COR-L47 (cell line): ENCODE measurements at regions not wholly inside any gene's neighbourhood (a gene's known extent, or its start where the extent isn't known, plus 50 kb on each side); places are given as distances from the start of the nearest gene placed in this dataset.

ENCODE experiments used
- DNase-seq: peaks from one replicate; lab custom pipeline; 2025; lab: John Stamatoyannopoulos, UW

DNA sequence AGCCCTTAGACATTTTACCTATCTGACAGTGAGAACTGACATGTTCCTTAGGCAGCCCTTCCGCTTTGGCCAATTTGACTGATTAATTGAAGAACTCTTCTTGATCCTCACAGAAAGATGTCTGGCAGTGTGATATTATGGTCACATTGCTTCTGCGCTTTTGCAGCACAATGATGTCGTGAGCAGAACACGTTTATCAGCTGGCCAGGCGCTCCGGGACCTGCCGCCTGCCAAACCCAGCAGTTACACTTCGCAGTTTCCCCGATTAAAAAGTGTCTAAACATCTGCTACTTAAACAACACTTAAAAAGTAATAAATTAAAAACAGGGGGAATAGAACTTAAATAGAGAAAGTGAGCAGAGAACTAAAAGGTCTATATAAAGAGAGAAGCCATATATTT is 103.5 kb upstream of the ETS2 start:
- no peak for DNase-seq

DNA sequence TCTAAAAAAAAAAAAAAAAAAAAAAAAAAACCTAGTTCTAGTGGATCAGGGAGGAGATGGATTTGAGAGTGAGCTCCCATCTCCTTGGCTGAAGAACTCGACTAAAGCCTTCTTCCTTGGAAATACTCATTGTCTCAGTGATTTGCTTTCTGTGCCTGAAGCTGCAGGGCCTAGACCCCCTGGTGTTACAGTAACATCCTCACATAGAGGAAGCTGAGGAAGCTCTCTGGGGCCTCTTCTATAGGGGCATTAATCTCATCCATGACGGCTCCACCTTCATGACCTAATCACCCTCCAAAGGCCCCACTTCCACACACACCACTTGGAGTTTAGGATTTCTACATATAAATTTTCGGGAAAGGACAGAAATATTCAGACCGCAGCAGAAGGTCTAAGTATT is 95.9 kb upstream of the ETS2 start:
- no peak for DNase-seq

DNA sequence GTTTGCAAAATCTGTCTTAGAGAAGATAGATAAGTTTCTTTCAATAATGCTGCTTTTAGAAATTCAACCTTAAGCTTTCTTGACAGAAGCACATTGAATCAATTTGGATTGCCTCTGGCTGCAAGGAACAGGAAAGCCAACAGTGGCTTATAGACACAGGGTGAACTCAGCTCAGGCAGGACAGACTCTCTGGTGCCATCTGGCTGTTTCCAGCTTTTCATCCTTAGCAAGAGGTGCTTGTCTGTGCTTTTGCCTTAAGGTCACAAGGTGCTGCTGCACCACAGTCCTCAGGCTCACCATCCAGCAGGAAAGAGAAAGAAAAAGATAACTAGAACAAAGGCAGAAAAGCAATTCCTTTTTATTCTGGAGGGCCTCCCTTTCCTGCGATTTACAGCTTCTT is 93.7 kb upstream of the ETS2 start:
- DNase-seq: peak; percentile 37

DNA sequence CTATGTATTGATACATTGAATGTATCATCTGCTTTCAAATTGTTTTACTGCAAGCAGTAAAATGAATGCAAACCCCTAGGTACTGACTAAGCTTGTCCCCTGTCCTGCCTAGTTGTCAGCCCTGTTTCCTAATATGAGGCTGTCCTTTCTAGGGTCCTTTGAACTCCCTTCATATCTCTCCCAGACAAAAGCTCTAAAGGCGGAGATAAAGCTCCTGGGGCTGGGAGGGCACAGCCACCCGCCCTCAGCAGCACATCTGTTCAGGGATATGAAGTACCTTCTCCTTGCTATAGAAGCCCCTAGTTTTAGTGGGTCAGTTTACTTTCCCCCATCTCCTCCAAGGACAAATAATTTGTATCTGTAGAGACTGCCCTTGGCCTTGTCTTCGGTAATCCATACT is 93.1 kb upstream of the ETS2 start:
- no peak for DNase-seq

DNA sequence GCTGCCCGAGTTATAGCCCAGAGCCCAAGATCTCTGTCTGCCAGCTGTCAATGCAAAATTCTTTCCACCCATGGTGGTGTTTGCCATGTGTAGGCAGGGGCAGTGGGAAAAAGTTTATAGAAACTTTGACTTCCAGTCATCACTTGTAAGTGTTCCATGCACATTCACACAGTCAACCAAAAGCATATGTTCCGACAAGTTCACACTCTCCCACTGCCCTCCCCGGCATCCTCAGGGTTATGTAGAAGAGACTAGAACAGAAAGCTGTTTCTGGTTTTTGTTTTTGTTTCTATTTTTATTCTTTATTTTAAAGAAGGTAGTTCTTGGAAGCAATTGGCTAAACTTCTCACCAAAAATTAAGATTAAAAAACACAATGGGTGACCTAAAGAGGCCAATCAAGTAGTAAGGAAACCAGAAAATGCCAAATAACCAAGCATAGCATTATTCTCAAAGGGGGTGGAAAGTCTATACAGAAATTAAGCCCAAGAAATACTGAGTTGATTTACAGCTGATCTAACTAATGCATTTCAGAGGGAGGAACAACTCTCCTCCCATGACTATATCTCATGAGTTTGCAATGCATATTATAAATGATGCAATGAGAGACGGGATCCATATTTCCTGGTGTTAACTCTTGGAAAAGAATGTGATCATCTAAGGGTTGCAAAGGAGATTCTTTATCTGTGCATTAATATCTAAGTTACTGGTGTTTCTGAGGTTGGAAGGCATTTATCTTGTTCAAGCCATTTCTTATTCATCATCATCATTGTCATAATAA is 91.5 kb upstream of the ETS2 start:
- DNase-seq: no peak

DNA sequence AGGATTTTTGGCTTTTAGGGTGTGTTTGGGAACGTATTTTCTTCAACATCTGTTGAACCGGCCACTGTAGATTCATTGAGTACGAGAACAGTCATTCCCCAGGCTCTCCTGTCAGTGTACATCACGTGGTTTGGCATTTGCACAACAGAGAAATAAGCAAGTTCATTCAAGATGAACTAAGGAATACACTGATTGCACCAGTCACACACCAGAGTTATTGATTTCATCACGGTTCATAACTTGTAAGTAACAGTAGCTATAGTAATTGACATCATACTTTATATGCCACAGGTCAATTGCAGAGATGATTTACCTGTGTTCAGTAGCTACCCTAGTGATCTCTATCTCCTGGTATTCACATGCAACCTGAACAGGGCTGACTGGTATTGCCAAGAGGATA is 90.7 kb upstream of the ETS2 start:
- no peak for DNase-seq

DNA sequence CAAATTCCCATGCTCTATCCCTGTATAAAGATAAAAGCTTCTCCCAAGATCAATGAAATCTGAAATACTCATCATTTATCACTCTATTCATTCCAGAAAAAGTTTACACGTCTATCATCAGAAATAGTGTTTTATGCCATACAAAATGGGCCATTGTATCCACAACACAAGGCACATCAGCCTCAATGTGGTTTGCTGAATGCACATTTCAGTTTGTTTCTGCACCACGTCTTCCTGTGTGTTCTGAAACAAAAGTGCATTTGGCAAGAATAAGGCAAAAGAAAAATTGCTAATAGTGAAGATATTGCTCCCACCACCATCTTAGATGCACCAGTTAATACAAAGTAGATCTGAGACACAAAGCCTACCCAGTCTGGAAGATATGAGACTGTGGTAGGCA is 89.6 kb upstream of the ETS2 start:
- DNase-seq: no peak

DNA sequence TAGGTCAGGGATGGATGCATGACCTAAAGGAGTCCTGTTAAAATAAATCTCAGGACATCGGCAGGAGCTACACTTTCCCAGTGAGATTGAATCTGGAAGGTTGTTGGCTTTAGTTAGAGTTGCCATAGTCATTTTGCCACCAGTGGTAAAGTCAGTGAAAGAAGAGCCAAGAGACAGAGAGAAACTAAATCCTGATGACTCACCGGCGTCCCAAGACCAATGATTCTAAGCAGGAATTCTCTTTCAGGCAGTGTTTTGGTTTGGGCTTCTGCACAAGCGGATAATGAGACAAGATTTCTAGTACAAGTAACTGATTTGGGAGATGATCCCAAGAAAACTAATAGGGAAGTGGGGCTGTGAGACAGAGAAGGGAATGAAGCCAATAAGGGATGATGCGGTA is 88.8 kb upstream of the ETS2 start:
- no peak for DNase-seq

DNA sequence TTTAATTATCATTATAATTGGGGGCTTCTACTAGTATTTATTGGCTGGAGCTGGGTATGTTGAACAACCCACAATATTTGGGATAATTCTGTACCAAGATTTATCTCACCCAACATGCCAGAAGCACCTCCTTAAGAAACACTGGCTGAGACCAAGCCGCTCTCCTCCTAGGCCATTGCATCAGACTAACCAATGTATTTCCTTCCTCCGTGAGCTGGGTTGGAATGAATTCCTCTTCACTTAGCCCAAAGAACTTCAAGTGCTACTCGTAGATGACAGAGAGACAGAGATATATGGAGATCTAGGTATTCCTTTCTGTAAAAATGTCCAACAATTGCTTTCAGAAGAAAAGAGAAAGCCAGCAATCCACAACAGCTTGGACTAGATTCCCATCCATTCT is 87.2 kb upstream of the ETS2 start:
- DNase-seq: no peak

DNA sequence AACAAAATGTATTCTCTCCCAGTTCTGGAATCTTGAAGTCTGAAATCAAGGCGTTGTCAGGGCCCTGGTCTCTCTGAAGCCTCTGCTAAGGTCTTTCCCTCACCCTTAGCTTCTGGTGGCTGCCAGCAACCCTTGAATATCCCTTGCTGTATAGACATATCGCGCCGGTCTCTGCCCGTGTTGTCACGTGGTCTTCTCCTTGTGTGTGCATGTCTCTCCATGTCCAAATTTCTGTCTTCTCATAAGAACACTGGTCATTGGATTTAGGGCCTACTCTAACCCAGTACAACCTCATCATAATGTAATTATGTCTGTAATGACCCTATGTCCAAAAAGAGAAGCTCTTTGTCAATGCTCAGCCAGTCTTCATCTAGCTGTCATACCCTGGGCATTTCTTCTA is 85.7 kb upstream of the ETS2 start:
- DNase-seq: no peak

DNA sequence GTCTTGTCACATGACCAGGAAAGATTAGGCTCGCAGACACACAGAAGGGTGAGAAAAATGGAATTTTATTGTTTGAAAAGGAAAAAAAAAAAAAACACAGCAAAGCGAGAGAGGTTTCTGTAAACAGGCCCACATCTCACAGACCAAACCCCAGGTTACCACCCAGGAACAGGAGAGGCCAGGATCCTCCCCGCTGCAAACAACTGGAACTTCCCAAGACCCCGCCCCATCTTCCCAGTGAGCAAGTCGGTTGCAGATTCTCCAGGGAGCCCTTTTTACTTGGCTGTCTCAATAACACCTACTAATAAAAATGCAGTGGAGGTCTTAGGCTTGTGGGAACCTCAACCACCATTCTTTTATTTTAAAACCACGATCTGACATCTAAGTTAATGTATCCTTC is 84.7 kb upstream of the ETS2 start:
- no peak for DNase-seq

DNA sequence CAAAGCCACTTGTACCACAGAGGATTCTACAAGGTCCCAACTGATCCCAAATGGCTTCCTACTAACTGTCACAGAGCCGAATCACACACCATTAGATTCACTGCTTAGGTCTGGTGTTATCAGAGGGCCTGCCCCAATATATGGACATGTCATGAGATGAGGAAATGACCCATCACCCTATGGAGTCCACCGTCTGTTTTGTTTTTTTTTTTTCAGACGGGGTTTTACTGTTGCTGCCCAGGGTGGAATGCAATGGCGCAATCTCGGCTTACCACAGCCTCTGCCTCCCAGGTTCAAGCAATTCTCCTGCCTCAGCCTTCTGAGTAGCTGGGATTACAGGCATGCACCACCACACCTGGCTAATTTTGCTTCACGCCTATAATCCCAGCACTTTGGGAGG is 83.8 kb upstream of the ETS2 start:
- DNase-seq: no peak

DNA sequence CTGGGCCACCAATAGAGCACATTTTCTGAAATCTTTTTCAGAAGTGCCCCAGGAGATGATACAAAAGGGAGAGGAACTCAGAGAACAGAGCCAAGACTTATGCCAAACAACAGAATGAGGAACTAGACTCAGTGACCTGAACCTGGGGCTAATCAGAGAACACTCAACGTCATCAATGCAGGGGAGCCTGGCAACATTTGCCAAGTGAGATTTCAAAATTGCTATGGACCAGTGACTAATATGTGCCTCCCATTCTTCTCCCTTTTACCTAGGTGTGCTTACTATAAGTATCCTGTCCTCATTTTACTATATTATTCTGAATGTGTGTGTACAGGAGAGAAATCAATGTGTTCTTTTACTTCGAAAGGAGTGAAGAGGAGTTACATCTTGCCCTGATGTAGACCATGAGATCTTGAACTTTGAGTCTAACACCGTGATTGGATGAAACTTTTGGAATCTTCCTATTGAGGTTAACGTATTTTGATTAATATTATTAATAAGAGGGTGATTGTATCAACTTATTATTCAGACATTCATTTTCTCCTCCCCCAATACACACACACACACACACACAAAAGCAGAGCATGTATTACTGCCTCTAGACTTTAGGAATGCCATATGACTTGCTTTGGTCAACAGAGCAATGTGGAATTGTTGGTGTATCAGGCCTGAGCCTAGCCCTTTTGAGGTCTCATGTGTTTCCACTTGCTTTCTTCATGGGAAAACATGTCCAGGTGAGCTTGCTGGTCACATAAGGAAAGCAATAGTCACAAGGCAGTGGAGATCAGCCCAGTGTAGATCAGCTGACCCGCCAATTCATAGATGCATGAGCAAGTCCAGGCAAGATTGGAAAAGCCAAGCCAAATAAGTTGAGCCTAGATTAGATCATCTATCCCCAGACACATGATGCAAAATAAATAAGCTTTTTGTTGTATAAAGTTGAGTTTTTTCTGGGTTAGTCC is 80.3 kb upstream of the ETS2 start:
- DNase-seq: no peak

DNA sequence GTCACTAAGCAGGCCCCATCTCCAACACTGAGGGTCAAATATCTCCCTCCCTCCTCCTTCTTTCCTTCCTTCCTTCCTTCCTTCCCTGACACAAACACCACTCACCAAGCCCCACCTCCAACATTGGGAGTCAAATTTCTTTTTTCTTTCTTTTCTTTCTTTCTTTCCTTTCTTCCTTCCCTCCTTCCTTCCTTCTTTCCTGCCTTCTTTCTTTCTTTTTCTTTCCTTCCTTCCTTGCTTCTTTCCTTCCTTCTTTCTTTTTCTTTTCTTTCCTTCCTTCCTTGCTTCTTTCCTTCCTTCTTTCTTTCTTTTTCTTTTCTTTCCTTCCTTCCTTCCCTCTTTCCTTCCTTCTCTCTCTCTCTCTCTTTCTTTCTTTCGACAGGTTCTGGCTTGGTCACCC is 79.2 kb upstream of the ETS2 start:
- DNase-seq: no peak

DNA sequence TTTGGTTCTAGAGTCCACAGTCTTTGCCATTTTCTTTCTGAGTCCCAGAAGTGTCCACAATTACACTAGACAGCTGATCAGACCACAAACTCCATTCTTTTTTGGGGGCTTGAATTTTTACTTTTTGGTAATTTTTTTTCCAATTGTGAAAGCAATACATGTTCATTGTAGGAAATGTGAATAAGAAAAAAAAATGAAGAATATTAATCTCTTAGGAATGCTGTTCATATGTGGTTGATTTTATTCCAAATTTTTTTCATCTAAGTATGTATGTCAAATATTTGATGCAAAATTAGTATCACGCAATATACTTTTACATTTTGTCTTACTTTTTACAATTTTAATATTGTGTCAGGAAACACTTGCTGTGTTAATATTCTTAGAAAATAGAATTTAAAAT is 76.4 kb upstream of the ETS2 start:
- DNase-seq: no peak

DNA sequence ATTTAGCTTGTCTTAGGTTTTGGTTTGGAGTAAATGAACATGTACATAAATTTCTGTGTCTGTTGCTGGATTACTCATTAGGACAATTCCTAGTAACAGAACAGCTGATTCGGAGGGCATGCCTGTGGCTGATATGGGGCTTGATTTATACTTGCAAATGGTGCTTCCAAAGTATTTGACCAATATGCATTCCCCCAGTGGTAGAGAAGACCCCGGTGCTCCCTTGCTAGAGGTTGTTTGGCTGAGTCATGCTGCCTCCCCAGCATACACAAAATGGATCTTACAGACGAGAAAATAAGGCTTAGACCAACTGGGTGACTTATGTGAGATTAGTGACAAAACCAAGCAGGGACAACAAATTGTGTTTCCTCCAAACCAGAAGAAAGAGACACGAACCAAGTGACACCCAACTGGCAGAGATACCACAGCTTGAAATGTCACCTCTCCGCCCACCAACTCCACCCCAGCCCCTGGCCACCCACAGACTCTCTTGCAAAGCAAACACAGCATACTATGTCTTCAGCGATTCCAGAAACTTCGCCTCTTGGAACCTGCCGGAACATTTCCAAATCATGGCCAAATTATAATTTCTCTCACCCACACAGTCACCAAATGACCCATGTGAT is 75.9 kb upstream of the ETS2 start:
- no peak for DNase-seq

DNA sequence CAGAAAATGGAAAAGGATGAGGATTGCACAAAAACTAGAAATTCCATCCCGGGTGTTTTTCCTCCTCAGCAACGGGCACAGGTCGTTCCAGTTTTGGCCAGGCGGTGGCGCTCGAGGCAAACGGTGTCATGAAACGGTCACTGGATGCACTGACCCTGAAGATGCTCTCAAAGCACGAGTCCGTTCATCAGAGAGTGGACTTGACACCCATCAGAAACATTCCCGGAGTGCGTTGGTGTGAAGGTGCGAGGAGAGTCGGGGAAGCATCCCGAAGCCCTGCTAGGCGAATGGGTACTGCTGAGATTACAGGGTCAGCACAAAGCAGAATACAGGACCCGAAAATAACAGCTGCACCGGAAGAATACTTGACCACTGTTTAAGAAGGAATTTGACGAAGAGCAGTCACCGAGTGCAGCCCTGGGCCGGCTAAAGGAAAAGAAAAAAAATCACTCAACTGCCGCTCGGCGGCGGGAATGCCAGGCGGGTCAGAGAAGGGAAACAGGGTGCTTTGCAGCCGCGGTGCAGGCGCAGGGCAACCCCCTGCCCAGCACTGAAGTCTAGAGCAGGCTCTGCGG is 71.7 kb upstream of the ETS2 start:
- DNase-seq: peak; percentile 47

DNA sequence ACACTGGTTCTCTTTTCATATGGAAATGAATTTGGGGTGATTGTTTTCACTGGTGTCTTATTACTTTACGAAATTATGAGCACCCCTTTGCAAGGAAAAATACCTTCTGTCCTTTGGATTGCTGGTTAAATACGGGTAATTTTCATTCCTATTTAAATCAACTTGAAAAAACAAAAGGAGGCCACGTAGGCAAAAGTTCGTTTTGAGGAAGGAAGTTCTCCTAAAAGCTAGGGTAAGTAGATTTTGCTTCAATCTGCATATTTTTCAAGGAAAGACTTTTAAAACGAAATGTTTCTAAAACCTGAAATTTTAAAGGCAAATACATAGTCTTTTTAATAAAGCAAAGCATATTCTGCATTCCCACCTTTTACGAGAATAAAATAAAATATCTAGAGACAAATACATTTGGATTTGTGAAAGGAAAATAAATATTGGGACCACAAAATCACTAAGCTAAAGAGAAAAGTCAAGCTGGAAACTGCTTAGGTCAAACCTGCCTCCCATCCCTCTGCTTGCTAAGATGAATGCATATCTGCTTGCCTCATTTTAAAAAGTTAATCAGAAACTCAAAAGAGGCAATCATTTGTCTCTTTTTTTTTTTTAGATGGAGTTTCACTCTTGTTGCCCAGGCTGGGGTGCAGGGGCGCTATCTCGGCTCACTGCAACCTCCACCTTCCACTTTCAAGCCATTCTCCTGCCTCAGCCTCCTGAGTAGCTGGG is 70.9 kb upstream of the ETS2 start:
- no peak for DNase-seq

DNA sequence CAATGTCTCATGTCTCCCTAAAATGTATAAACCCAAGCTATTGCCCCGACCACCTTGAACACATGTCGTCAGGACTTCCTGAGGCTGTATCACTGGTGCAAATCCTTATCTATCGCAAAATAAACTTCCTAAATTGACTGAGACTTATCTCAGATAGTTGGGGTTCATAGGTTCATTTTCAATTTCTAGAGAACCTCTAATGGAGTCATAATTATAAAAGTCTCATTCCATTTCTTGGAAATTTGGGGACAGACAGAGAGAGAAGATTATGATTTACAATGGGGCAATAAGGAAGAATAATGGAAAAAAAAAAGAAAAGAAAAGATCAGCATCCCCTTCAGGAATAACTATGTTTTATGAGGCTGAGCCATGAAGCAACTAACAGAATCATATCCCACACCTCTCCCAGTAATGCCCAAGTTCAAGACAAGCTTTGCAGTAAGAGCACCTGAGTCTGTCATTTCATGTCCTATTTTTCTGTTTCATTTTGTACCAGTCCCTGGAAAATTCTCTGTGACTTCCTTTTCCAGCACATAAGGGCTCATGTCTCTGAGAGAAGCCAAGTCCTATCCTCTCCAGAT is 70.0 kb upstream of the ETS2 start:
- no peak for DNase-seq

DNA sequence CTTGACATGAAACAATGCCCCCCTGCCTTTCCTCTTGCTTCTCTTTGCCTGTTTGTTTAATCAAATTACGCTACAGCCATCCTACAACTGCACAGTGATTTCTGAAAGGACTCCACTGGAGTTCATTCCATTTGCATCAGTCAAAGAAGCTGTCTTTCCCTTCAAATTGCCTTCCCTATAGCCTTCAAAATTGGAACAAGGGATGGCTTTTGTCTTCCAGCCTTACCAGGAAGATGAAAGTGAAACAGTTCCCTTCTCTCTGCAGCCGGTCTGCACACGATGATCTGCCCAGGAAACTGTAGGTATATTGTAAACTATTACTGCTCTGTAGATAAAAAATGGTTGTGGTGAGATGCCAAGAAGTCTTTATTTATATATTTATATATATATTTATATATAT is 65.6 kb upstream of the ETS2 start:
- no peak for DNase-seq

DNA sequence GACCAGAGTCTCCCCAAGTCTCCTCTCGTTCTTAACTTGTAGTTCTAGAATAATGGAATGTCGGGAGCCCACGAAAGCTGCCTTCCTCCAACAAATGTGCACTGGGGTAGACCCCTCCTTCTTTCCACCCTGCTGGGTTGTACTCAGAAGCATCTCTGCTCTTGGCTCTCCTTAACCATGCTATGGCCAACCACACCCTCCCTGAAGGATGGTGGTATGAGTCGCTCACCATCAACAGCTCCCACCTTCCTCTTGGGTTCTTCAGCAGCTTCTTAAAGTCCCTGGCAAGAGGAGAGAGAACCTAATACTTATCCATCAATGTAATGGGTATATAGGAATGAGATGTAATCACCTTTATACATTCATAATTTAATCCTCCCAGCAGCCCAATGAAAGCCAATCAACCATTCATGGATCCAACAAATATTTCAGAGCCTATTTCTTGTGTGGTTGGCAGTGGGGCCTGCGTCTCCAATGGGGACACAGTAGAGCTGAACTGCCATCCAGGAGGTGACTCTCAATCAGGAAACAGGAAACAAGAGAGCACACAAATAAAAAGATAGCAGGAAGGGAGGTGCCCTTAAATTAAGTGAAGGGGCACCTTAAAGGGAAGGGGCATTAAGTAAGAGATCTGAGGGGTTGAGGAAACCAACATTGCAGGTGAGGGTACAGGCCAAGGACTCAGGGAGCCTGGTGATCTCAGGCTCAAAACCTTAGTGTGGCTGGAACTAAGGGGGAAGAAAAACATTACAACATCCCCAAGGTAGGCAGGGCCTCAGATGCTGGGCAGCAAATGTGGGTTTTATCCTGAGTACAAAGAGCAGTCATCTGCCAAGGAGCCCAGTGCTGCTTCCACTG is 64.4 kb upstream of the ETS2 start:
- no peak for DNase-seq
